GM23338 (cell line): ENCODE measurements at regions not wholly inside any gene's neighbourhood (a gene's known extent, or its start where the extent isn't known, plus 50 kb on each side); places are given as distances from the start of the nearest gene placed in this dataset.

Experiments
- ATAC-seq: fragments of 200-7000 bp; cut with Tn5 transposase; 3 replicates; pipeline ENCODE4 v1.9.1; 2020
- DNase-seq: peaks from one replicate; pipeline ENCODE4 v3.0.0-alpha.2; 2015; ENCODE audit warnings: low spot score
- H2AFZ ChIP-seq: fragments of 200-600 bp; sonication (generic); 2 replicates; pipeline ENCODE4 v1.8.0; 2016; ENCODE audit warnings: antibody characterized with exemption, mild to moderate bottlenecking, moderate library complexity
- H3F3A ChIP-seq: fragments of 200-600 bp; sonication (generic); replicated peaks from 2 replicates; pipeline ENCODE4 v1.8.0; 2017; ENCODE audit warnings: antibody characterized with exemption, mixed run types, low read depth
- H3K27ac ChIP-seq: fragments of 200-600 bp; sonication (generic); 2 replicates; pipeline ENCODE4 v1.6.1; 2016; ENCODE audit warnings: low read depth
- H3K27me3 ChIP-seq: fragments of 200-600 bp; sonication (generic); 2 replicates; pipeline ENCODE4 v1.8.0; 2016; ENCODE audit warnings: mild to moderate bottlenecking, mixed run types, moderate library complexity; ENCODE audit not compliant: insufficient read depth
- H3K36me3 ChIP-seq: fragments of 200-600 bp; sonication (generic); 2 replicates; pipeline ENCODE4 v1.8.0; 2016; ENCODE audit warnings: mild to moderate bottlenecking; ENCODE audit not compliant: insufficient read depth
- H3K4me1 ChIP-seq: fragments of 200-600 bp; sonication (generic); 2 replicates; pipeline ENCODE4 v1.8.0; 2016; ENCODE audit warnings: mild to moderate bottlenecking, moderate library complexity; ENCODE audit not compliant: insufficient read depth
- H3K4me2 ChIP-seq: fragments of 200-600 bp; sonication (generic); 2 replicates; pipeline ENCODE4 v1.7.1; 2017; ENCODE audit warnings: mixed run types
- H3K4me3 ChIP-seq: fragments of 200-600 bp; sonication (generic); 2 replicates; pipeline ENCODE4 v1.6.1; 2016; ENCODE audit warnings: mixed run types
- H3K79me2 ChIP-seq: fragments of 200-600 bp; sonication (generic); replicated peaks from 2 replicates; pipeline ENCODE4 v1.8.0; 2017; ENCODE audit warnings: mild to moderate bottlenecking; ENCODE audit not compliant: insufficient read depth
- H3K9me2 ChIP-seq: fragments of 200-600 bp; sonication (generic); 2 replicates; pipeline ENCODE4 v1.8.0; 2017; ENCODE audit not compliant: insufficient read depth
- H4K20me1 ChIP-seq: fragments of 200-600 bp; sonication (generic); replicated peaks from 2 replicates; pipeline ENCODE4 v1.8.0; 2017; ENCODE audit warnings: mild to moderate bottlenecking; ENCODE audit not compliant: insufficient read depth
- H3K27ac Mint-ChIP-seq: 2 replicates; pipeline ENCODE4 v1.8.0; 2020; ENCODE audit warnings: inconsistent platforms, mild to moderate bottlenecking, moderate library complexity, mixed read lengths
- H3K27me3 Mint-ChIP-seq: 3 replicates; pipeline ENCODE4 v1.8.0; 2022; ENCODE audit warnings: low read depth, mild to moderate bottlenecking, moderate library complexity, mixed read lengths, inconsistent platforms; ENCODE audit not compliant: insufficient read depth, poor library complexity
- H3K36me3 Mint-ChIP-seq: 3 replicates; pipeline ENCODE4 v1.8.0; 2021; ENCODE audit warnings: low read depth, mild to moderate bottlenecking, inconsistent platforms, moderate library complexity, mixed read lengths
- H3K4me1 Mint-ChIP-seq: 3 replicates; pipeline ENCODE4 v1.8.0; 2020; ENCODE audit warnings: mild to moderate bottlenecking, inconsistent platforms, mixed read lengths
- H3K4me3 Mint-ChIP-seq: 3 replicates; pipeline ENCODE4 v1.8.0; 2021; ENCODE audit warnings: moderate library complexity, mild to moderate bottlenecking, inconsistent platforms, mixed read lengths
- H3K9me3 Mint-ChIP-seq: 3 replicates; pipeline ENCODE4 v1.8.0; 2020; ENCODE audit warnings: moderate library complexity, mild to moderate bottlenecking, inconsistent platforms, mixed read lengths
- CREB1 ChIP-seq: fragments of 250-450 bp; sonication (Bioruptor Pico); IDR thresholded peaks from 2 replicates; pipeline ENCODE4 v1.5.0; 2020; ENCODE audit warnings: low read depth, mild to moderate bottlenecking, moderate library complexity
- CTCF ChIP-seq, 2 experiments: fragments of 200-600 bp in 1 of 2; sonication (generic) in 1 of 2; conservative IDR thresholded peaks; 2 replicates each; pipeline versions ENCODE4 v1.5.1 to v1.6.1; 2016 to 2017; ENCODE audit warnings: antibody characterized with exemption in 2 of 2, low read depth in 2 of 2, mild to moderate bottlenecking in 2 of 2, moderate library complexity in 1 of 2
- ETS1 ChIP-seq: IDR thresholded peaks from 2 replicates; pipeline ENCODE4 v1.6.1; 2016; ENCODE audit warnings: antibody characterized with exemption
- EZH2 ChIP-seq: fragments of 200-600 bp; sonication (generic); IDR thresholded peaks from one replicate; pipeline ENCODE4 v1.8.0; 2017; ENCODE audit warnings: antibody characterized with exemption, mild to moderate bottlenecking, low read depth; ENCODE audit not compliant: unreplicated experiment
- EZH2phosphoT487 ChIP-seq: fragments of 200-600 bp; sonication (generic); IDR thresholded peaks from one replicate; pipeline ENCODE4 v1.8.1; 2018; ENCODE audit warnings: antibody characterized with exemption; ENCODE audit not compliant: unreplicated experiment
- JUNB ChIP-seq: IDR thresholded peaks from one replicate; pipeline ENCODE4 v1.6.1; 2016; ENCODE audit warnings: antibody characterized with exemption; ENCODE audit not compliant: unreplicated experiment
- NANOG ChIP-seq: IDR thresholded peaks from 2 replicates; pipeline ENCODE4 v1.6.1; 2016; ENCODE audit warnings: antibody characterized with exemption, borderline replicate concordance
- POLR2AphosphoS5 ChIP-seq: IDR thresholded peaks from 2 replicates; pipeline ENCODE4 v1.6.1; 2016; ENCODE audit warnings: antibody characterized with exemption, low read depth
- STAT1 ChIP-seq: IDR thresholded peaks from one replicate; pipeline ENCODE4 v1.6.1; 2016; ENCODE audit warnings: antibody characterized with exemption; ENCODE audit not compliant: unreplicated experiment
- ZNF114 ChIP-seq: fragments of 250-450 bp; sonication (Bioruptor Pico); IDR thresholded peaks from 2 replicates; pipeline ENCODE4 v1.5.0; 2020; ENCODE audit warnings: mild to moderate bottlenecking, moderate library complexity
- TF ChIP-seq, protein P1 (sequence below): fragments of 250-450 bp; sonication (Bioruptor Pico); IDR thresholded peaks from 2 replicates; pipeline ENCODE4 v1.5.0; 2020; ENCODE audit warnings: mild to moderate bottlenecking, moderate library complexity

GRCh38 chr2:114134146-114134545 lies 244.3 kb downstream of the ACTR3 start:
- H3K27me3 Mint-ChIP-seq, result peaks cover 2% of the 10 kb centered on the region
- H3K27ac Mint-ChIP-seq, result no peak overlapping the region
- Histone ChIP-seq H3K79me2 (no peaks in the 10 kb centered on the region), H3K4me1 (no peaks in the 10 kb centered on the region), H3K27ac (no peak overlapping the region), H3K36me3 (no peaks in the 10 kb centered on the region), H3K9me2 (no peaks in the 10 kb centered on the region), H3K4me3 (no peak overlapping the region), H3F3A (no peaks in the 10 kb centered on the region), H3K4me2 (no peak overlapping the region), H3K27me3 (no peaks in the 10 kb centered on the region), H4K20me1 (no peaks in the 10 kb centered on the region), H2AFZ (no peak overlapping the region)
- no peak for DNase-seq
- no peaks in the 10 kb centered on the region for H3K4me1 Mint-ChIP-seq
- H3K9me3 Mint-ChIP-seq, result peaks cover 48% of the 10 kb centered on the region
- no peaks in the 10 kb centered on the region for H3K36me3 Mint-ChIP-seq
- no peak for TF ChIP-seq EZH2phosphoT487
- TF ChIP-seq CTCF (conservative IDR thresholded peaks at IDR 0.05; ENCODE audit: low read depth in 2 of 2), result no peak
- no peak for TF ChIP-seq ETS1
- TF ChIP-seq CREB1 (CRISPR knock-in tag), result no peak
- no peak for TF ChIP-seq JUNB
- ATAC-seq, result no peak
- no peak overlapping the region for H3K4me3 Mint-ChIP-seq

DNA sequence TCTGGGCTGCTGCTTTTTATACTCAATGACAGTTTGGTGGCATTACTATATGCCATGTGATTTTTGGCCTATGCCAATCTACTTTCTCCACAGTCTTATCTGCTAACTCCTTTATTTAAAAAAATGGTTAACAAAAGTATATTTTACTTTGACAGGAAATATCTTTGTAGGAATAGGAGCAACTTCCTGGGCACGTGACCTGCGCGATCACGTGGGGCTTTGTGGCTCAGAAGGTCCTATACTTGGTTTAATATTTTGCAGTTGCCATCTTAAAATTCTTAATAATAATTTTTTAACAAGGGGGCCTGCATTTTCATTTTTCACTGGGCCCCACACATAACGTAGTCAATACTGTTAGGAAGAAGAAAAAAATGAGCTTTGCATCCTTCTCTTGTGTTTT lies 249.7 kb downstream of the ACTR3 start:
- no peaks in the 10 kb centered on the region for H3K27me3 ChIP-seq
- H2AFZ ChIP-seq, result no peak overlapping the region
- H3K36me3 ChIP-seq, result no peaks in the 10 kb centered on the region
- no peaks in the 10 kb centered on the region for H3K79me2 ChIP-seq
- Mint-ChIP-seq H3K9me3 (peaks cover 50% of the 10 kb centered on the region), H3K4me3 (no peak overlapping the region), H3K4me1 (no peaks in the 10 kb centered on the region), H3K27me3 (peaks cover 2% of the 10 kb centered on the region), H3K27ac (no peak overlapping the region), H3K36me3 (peaks cover 4% of the 10 kb centered on the region; the same call in 1 of the 3 replicates)
- no peak overlapping the region for H3K27ac ChIP-seq
- no peak overlapping the region for H3K4me3 ChIP-seq
- H4K20me1 ChIP-seq, result no peaks in the 10 kb centered on the region
- H3K9me2 ChIP-seq, result no peaks in the 10 kb centered on the region
- ATAC-seq (no peak), DNase-seq (no peak)
- no peaks in the 10 kb centered on the region for H3F3A ChIP-seq
- no peaks in the 10 kb centered on the region for H3K4me1 ChIP-seq
- no peak overlapping the region for H3K4me2 ChIP-seq
- TF ChIP-seq NANOG (no peak), POLR2AphosphoS5 (no peak), STAT1 (no peak), ZNF114 (CRISPR knock-in tag) (no peak), EZH2 (no peak)
- TF ChIP-seq, protein P1, sequence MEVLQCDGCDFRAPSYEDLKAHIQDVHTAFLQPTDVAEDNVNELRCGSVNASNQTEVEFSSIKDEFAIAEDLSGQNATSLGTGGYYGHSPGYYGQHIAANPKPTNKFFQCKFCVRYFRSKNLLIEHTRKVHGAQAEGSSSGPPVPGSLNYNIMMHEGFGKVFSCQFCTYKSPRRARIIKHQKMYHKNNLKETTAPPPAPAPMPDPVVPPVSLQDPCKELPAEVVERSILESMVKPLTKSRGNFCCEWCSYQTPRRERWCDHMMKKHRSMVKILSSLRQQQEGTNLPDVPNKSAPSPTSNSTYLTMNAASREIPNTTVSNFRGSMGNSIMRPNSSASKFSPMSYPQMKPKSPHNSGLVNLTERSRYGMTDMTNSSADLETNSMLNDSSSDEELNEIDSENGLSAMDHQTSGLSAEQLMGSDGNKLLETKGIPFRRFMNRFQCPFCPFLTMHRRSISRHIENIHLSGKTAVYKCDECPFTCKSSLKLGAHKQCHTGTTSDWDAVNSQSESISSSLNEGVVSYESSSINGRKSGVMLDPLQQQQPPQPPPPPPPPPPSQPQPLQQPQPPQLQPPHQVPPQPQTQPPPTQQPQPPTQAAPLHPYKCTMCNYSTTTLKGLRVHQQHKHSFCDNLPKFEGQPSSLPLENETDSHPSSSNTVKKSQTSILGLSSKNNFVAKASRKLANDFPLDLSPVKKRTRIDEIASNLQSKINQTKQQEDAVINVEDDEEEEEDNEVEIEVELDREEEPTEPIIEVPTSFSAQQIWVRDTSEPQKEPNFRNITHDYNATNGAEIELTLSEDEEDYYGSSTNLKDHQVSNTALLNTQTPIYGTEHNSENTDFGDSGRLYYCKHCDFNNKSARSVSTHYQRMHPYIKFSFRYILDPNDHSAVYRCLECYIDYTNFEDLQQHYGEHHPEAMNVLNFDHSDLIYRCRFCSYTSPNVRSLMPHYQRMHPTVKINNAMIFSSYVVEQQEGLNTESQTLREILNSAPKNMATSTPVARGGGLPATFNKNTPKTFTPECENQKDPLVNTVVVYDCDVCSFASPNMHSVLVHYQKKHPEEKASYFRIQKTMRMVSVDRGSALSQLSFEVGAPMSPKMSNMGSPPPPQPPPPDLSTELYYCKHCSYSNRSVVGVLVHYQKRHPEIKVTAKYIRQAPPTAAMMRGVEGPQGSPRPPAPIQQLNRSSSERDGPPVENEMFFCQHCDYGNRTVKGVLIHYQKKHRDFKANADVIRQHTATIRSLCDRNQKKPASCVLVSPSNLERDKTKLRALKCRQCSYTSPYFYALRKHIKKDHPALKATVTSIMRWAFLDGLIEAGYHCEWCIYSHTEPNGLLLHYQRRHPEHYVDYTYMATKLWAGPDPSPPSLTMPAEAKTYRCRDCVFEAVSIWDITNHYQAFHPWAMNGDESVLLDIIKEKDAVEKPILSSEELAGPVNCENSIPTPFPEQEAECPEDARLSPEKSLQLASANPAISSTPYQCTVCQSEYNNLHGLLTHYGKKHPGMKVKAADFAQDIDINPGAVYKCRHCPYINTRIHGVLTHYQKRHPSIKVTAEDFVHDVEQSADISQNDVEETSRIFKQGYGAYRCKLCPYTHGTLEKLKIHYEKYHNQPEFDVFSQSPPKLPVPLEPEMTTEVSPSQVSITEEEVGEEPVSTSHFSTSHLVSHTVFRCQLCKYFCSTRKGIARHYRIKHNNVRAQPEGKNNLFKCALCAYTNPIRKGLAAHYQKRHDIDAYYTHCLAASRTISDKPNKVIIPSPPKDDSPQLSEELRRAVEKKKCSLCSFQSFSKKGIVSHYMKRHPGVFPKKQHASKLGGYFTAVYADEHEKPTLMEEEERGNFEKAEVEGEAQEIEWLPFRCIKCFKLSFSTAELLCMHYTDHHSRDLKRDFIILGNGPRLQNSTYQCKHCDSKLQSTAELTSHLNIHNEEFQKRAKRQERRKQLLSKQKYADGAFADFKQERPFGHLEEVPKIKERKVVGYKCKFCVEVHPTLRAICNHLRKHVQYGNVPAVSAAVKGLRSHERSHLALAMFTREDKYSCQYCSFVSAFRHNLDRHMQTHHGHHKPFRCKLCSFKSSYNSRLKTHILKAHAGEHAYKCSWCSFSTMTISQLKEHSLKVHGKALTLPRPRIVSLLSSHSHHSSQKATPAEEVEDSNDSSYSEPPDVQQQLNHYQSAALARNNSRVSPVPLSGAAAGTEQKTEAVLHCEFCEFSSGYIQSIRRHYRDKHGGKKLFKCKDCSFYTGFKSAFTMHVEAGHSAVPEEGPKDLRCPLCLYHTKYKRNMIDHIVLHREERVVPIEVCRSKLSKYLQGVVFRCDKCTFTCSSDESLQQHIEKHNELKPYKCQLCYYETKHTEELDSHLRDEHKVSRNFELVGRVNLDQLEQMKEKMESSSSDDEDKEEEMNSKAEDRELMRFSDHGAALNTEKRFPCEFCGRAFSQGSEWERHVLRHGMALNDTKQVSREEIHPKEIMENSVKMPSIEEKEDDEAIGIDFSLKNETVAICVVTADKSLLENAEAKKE (CRISPR knock-in tag), result no peak
